ENCODE measurements at regions not wholly inside any gene's neighbourhood (a gene's known extent, or its start where the extent isn't known, plus 50 kb on each side); places are given as distances from the start of the nearest gene placed in this dataset.

DNA sequence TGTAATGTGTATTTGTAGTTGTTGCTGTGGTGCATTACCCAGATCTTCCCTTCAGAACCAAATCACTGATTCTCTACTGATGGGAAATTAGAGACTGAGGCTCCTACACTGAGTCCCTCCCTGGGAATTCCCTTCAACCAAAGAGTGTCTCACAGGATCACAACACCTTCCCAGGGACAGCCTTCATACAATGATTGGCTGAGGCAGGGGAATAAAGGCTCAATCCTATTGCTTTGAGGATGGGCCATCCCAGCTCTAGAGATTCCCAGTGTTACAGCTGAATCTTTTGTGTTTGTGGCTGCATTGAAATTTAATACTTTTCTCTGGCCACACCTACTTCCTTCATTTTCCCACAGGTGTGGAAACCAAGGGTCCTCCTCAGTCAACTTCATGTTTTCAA is 96.4 kb upstream of the ELL2 start:
- no peak for TF ChIP-seq TEAD4 (IDR thresholded peaks at IDR 0.05; ENCODE audit: low read depth, low read length)
- TF ChIP-seq ATF3 (IDR thresholded peaks at IDR 0.05; ENCODE audit: insufficient read depth, low read depth, low read length) = no peak
- no peak for TF ChIP-seq MAX (IDR thresholded peaks at IDR 0.05)
- TF ChIP-seq CTCF (IDR thresholded peaks at IDR 0.05; ENCODE audit: control extremely low read depth in 1 of 3, insufficient read depth in 1 of 3, low read depth in 1 of 3, low read length in 3 of 3) = no peak

Data from H1 (cell line).